MCF 10A (cell line): ENCODE measurements at regions not wholly inside any gene's neighbourhood (a gene's known extent, or its start where the extent isn't known, plus 50 kb on each side); places are given as distances from the start of the nearest gene placed in this dataset.
A peak's percentile ranks its signal among the peaks of the same experiment; 100 is the strongest.

Source experiments
- BruUV-seq: library from RNA; stranded (reverse); fragments of 400-500 nt; replicated peaks from 2 replicates; lab custom pipeline; 2021; lab: Mats Ljungman, UMichigan
- CTCF ChIA-PET: fragments of 300-600 bp; sonication (Branson Sonifier 250); formaldehyde crosslinking; extraction: SDS; loops from one replicate; lab custom pipeline; 2021; ENCODE audit warnings: antibody characterized with exemption, inconsistent platforms; lab: Yijun Ruan, JAX
- POLR2A ChIA-PET: fragments of 300-600, 350-650 bp; sonication (Branson Sonifier 250); formaldehyde crosslinking; extraction: SDS; loops from one replicate; lab custom pipeline; 2020; ENCODE audit warnings: antibody characterized with exemption, inconsistent platforms; lab: Yijun Ruan, JAX
- DNase-seq: peaks from one replicate; pipeline ENCODE4 v3.0.0-alpha.2; 2018; ENCODE audit not compliant: unreplicated experiment
- H3K27ac Mint-ChIP-seq: one replicate; pipeline ENCODE4 v1.8.0; 2022; ENCODE audit warnings: mild to moderate bottlenecking, low read depth, mixed read lengths; ENCODE audit not compliant: unreplicated experiment
- H3K27me3 Mint-ChIP-seq: one replicate; pipeline ENCODE4 v1.8.0; 2022; ENCODE audit warnings: mixed read lengths; ENCODE audit not compliant: insufficient read depth, unreplicated experiment
- H3K36me3 Mint-ChIP-seq: one replicate; pipeline ENCODE4 v1.8.0; 2022; ENCODE audit warnings: mild to moderate bottlenecking, moderate library complexity, mixed read lengths; ENCODE audit not compliant: insufficient read depth, unreplicated experiment
- H3K4me1 Mint-ChIP-seq: one replicate; pipeline ENCODE4 v1.8.0; 2022; ENCODE audit warnings: mixed read lengths; ENCODE audit not compliant: insufficient read depth, unreplicated experiment
- H3K4me3 Mint-ChIP-seq: one replicate; pipeline ENCODE4 v1.8.0; 2022; ENCODE audit warnings: mild to moderate bottlenecking, moderate library complexity, mixed read lengths; ENCODE audit not compliant: unreplicated experiment
- H3K9me3 Mint-ChIP-seq: one replicate; pipeline ENCODE4 v1.8.0; 2022; ENCODE audit warnings: mixed read lengths; ENCODE audit not compliant: unreplicated experiment
- CTCF ChIP-seq: fragments of 200-600 bp; IDR thresholded peaks from one replicate; pipeline ENCODE4 v1.8.0; 2022; ENCODE audit warnings: antibody characterized with exemption, mild to moderate bottlenecking; ENCODE audit not compliant: unreplicated experiment
- intact Hi-C: fragments of 100-400 bp; cut with micrococcal nuclease; formaldehyde crosslinking; loops from 2 replicates; pipeline ENCODE4 v1.14.1; 2022

DNA sequence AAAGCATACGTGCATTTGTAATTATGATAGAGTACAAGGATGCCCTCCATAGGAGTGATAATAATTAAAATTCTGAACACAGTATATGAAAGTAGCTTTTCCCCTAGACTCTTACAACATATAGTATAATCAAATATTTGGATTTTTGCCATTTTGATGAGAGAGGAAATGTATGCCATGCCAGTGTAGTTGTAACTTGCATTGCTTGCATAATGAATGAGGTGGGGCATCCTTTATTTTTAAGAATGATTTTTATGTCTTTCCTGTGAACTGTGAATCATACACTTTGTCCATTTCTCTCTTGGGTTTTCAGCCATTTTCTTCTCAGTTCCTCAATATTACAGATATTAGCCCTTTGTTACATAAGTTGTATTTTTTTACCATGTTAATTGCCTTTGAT is 197.5 kb downstream of the SCG2 start:
- Mint-ChIP-seq H3K36me3 (no peaks in the 10 kb centered on the region), H3K27ac (no peak overlapping the region), H3K27me3 (no peaks in the 10 kb centered on the region), H3K4me3 (no peak overlapping the region), H3K4me1 (no peaks in the 10 kb centered on the region), H3K9me3 (no peaks in the 10 kb centered on the region)
- DNase-seq: peak; percentile 30
- intact Hi-C loops: no loop called here
- POLR2A ChIA-PET: no interaction called here
- CTCF ChIA-PET: interaction anchor here (0.6 to 1.1 kb wide), 2 partner anchors 19 to 1272 kb away, joined by 3 read pairs; no protein-coding TSS in a partner anchor
- no peak for TF ChIP-seq CTCF
- no TSS peak for BruUV-seq

DNA sequence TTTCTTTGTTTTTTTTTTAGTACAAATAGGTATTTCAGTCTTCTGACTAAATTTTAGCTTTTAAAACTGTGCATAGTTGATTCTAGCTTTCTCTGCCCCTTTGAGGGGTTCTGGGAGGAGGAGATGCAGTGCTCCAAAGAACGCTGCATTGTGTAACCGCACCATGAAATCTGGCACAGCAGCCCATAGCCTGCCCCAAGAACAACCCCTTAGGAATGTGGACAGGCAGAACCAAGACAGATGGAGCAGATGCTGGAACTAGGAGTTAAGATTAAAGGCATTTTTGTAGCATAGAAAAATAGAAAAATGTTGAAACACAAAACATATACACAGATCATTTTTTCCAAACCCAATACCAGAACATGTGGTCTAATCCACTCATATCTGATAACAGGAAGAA is 187.5 kb downstream of the SCG2 start:
- TF ChIP-seq CTCF: no peak
- POLR2A ChIA-PET: interaction anchor here (0.7 kb wide), 1 partner anchor 11 kb away, joined by 3 read pairs; no protein-coding TSS in a partner anchor
- Mint-ChIP-seq H3K27ac (no peak overlapping the region), H3K9me3 (peaks cover 8% of the 10 kb centered on the region), H3K36me3 (peaks cover 6% of the 10 kb centered on the region), H3K4me1 (peaks cover 4% of the 10 kb centered on the region), H3K27me3 (no peaks in the 10 kb centered on the region), H3K4me3 (no peak overlapping the region)
- no TSS peak for BruUV-seq
- no peak for DNase-seq
- intact Hi-C loops: no loop called here
- CTCF ChIA-PET: no interaction called here

GRCh38 chr2:223415071-223415470 is 187.1 kb downstream of the SCG2 start:
- CTCF ChIA-PET: no interaction called here
- Mint-ChIP-seq H3K36me3 (peaks cover 6% of the 10 kb centered on the region), H3K27ac (no peak overlapping the region), H3K4me1 (peaks cover 4% of the 10 kb centered on the region), H3K27me3 (no peaks in the 10 kb centered on the region), H3K4me3 (no peak overlapping the region), H3K9me3 (peaks cover 8% of the 10 kb centered on the region)
- DNase-seq: no peak
- no peak for TF ChIP-seq CTCF
- intact Hi-C loops: no loop called here
- no TSS peak for BruUV-seq
- POLR2A ChIA-PET: no interaction called here

GRCh38 chr2:223416815-223417610 is 185.1 kb downstream of the SCG2 start:
- no peaks in the 10 kb centered on the region for H3K9me3 Mint-ChIP-seq
- no peak for TF ChIP-seq CTCF
- no peak overlapping the region for H3K27ac Mint-ChIP-seq
- intact Hi-C loops: no loop called here
- BruUV-seq: no TSS peak
- H3K36me3 Mint-ChIP-seq: peaks cover 6% of the 10 kb centered on the region
- POLR2A ChIA-PET: interaction anchor here (0.5 to 0.6 kb wide), 2 partner anchors 638 to 1946 kb away, joined by 3 to 4 read pairs; no protein-coding TSS in a partner anchor
- no peaks in the 10 kb centered on the region for H3K27me3 Mint-ChIP-seq
- peaks cover 4% of the 10 kb centered on the region for H3K4me1 Mint-ChIP-seq
- CTCF ChIA-PET: interaction anchor here (0.6 to 0.7 kb wide), 2 partner anchors 9 to 51 kb away, joined by 3 read pairs; no protein-coding TSS in a partner anchor
- H3K4me3 Mint-ChIP-seq: no peak overlapping the region
- peak; percentile 0 for DNase-seq
